CD4-positive, alpha-beta memory T cell (primary cell): ENCODE measurements at regions not wholly inside any gene's neighbourhood (a gene's known extent, or its start where the extent isn't known, plus 50 kb on each side); places are given as distances from the start of the nearest gene placed in this dataset.
"Not testable (repeated sequence)": the region's sequence is repeated elsewhere in the genome, so short reads cannot be mapped to it uniquely, and the experiment has no call there.

Experiments used
- CTCF ChIA-PET: fragments of 350-600 bp; sonication (Branson Sonifier 250); formaldehyde crosslinking; loops from one replicate; lab custom pipeline; 2021; ENCODE audit warnings: inconsistent platforms; ENCODE audit not compliant: partially characterized antibody; lab: Charles Lee
- POLR2A ChIA-PET: fragments of 350-600 bp; sonication (Branson Sonifier 250); formaldehyde crosslinking; loops from one replicate; lab custom pipeline; 2021; ENCODE audit not compliant: partially characterized antibody; lab: Charles Lee
- DNase-seq, 5 donors: peaks; one replicate each; pipeline versions ENCODE4 v3.0.0 to v3.0.0-alpha.2; 2020 to 2022; ENCODE audit warnings: mixed read lengths in 1 of 5
- H3K27ac ChIP-seq: one replicate; pipeline ENCODE4 v1.7.0; 2013; ENCODE audit warnings: low read depth, low read length
- H3K27me3 ChIP-seq: 2 replicates; pipeline ENCODE4 v1.7.0; 2013; ENCODE audit warnings: mild to moderate bottlenecking, low read length, moderate library complexity; ENCODE audit not compliant: insufficient read depth
- H3K36me3 ChIP-seq: 2 replicates; pipeline ENCODE4 v1.7.0; 2013; ENCODE audit warnings: mild to moderate bottlenecking, low read length, moderate library complexity; ENCODE audit not compliant: insufficient read depth
- H3K4me1 ChIP-seq: 2 replicates; pipeline ENCODE4 v1.7.0; 2013; ENCODE audit warnings: mild to moderate bottlenecking, low read length, moderate library complexity; ENCODE audit not compliant: insufficient read depth
- H3K4me3 ChIP-seq, 2 donors: one replicate each; pipeline ENCODE4 v1.7.0; 2013; ENCODE audit warnings: low read length in 2 of 2, mild to moderate bottlenecking in 1 of 2
- H3K9me3 ChIP-seq, 2 donors: one replicate each; pipeline ENCODE4 v1.7.0; 2013; ENCODE audit warnings: low read length in 2 of 2, control low read depth in 1 of 2; ENCODE audit not compliant: control insufficient read depth in 1 of 2
- H3K27ac Mint-ChIP-seq, 7 donors: one replicate each; pipeline ENCODE4 v1.8.0; 2020 to 2021; ENCODE audit warnings: mixed read lengths in 7 of 7, mild to moderate bottlenecking in 6 of 7, inconsistent platforms in 3 of 7, moderate library complexity in 3 of 7
- H3K27me3 Mint-ChIP-seq, 2 donors: one replicate each; pipeline ENCODE4 v1.8.0; 2020 to 2021; ENCODE audit warnings: mixed read lengths in 2 of 2
- H3K36me3 Mint-ChIP-seq, 2 donors: one replicate each; pipeline ENCODE4 v1.8.0; 2020 to 2021; ENCODE audit warnings: mixed read lengths in 2 of 2, inconsistent platforms in 1 of 2, mild to moderate bottlenecking in 1 of 2
- H3K4me1 Mint-ChIP-seq, 4 donors: one replicate each; pipeline ENCODE4 v1.8.0; 2020 to 2021; ENCODE audit warnings: mixed read lengths in 4 of 4, mild to moderate bottlenecking in 1 of 4
- H3K4me3 Mint-ChIP-seq, 8 donors: one replicate each; pipeline ENCODE4 v1.8.0; 2020 to 2021; ENCODE audit warnings: mixed read lengths in 8 of 8, mild to moderate bottlenecking in 7 of 8, moderate library complexity in 6 of 8, inconsistent platforms in 3 of 8
- H3K9me3 Mint-ChIP-seq, 8 donors: one replicate each; pipeline ENCODE4 v1.8.0; 2020 to 2021; ENCODE audit warnings: mixed read lengths in 8 of 8, mild to moderate bottlenecking in 5 of 8, inconsistent platforms in 3 of 8, moderate library complexity in 1 of 8
- intact Hi-C: fragments of 100-400 bp; cut with micrococcal nuclease; formaldehyde crosslinking; loops from one replicate; pipeline ENCODE4 v1.15.1; 2023

DNA sequence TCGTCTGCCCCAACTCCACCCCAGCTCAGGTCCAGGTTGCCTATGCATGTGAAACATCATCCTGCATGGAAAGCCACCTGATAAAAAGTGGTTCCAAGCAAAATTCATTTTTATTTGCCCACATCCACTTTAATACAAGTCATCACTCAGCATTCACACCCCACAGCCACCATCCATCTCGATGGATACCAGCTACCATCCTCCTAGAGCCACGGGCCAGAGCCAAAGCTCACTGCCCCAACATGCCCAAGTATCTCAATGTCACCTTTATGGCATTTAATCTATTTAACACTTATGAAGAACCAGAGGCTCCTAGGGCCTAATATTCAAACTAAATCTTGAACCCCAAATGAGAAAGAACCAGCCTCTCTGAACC, 70.5 kb downstream of the COPRS start:
- ChIA-PET POLR2A (no interaction called here), CTCF (no interaction called here)
- Histone ChIP-seq H3K4me1 (no peaks in the 10 kb centered on the region), H3K27me3 (no peaks in the 10 kb centered on the region), H3K27ac (no peak overlapping the region), H3K36me3 (no peaks in the 10 kb centered on the region), H3K4me3 (no peak overlapping the region), H3K9me3 (no peaks in the 10 kb centered on the region)
- Mint-ChIP-seq H3K27ac (no peak overlapping the region), H3K36me3 (no peaks in the 10 kb centered on the region), H3K4me3 (no peak overlapping the region), H3K27me3 (peaks cover 3 to 12% of the 10 kb centered on the region in 2 donors), H3K4me1 (no peaks in the 10 kb centered on the region), H3K9me3 (peaks cover 0 to 6% (median 0%) of the 10 kb centered on the region in 8 donors)
- DNase-seq: no peak
- intact Hi-C loops: no loop called here

DNA sequence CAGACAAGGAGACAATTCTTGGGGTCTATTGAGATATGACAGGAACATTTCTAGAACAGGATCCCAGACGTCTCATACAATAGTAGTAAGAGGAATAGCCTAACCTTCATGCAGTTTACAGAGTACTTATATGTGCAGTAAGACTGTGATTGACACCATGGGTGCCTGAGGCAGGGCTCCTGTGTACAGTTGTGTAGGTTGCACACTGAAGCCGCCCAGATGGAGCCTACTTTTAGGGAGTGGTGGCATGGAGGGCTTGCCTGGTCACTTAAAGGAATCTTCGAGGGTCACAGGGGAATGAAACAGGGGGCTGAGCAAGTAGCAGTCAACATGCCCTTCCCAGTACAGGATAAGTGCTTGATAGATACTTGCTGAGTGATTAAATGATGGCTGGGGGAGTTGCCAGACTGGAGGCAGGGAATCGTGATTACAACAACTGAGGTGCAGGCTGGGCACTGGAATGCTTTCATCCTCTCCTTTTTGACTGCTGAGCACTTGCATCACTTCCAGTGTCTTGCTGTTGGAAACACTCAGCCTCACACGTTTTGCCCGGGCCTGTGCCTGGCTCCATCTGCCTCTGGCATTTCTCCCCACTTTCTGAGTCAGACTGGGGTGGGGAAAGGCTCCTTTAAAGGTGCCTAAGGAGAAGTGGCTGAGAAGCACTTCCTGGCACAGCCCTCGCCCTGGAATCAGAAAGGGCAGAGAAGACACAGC, 71.0 kb downstream of the COPRS start:
- Mint-ChIP-seq H3K4me3 (no peak overlapping the region), H3K27ac (no peak overlapping the region), H3K27me3 (peaks cover 4 to 18% of the 10 kb centered on the region in 2 donors), H3K36me3 (no peaks in the 10 kb centered on the region), H3K9me3 (peaks cover 0 to 5% (median 0%) of the 10 kb centered on the region in 8 donors), H3K4me1 (no peaks in the 10 kb centered on the region)
- POLR2A ChIA-PET: no interaction called here
- no peak overlapping the region for H3K4me3 ChIP-seq
- H3K36me3 ChIP-seq: no peaks in the 10 kb centered on the region
- no peaks in the 10 kb centered on the region for H3K27me3 ChIP-seq
- H3K4me1 ChIP-seq: no peaks in the 10 kb centered on the region
- no peak overlapping the region for H3K27ac ChIP-seq
- CTCF ChIA-PET: no interaction called here
- H3K9me3 ChIP-seq: no peaks in the 10 kb centered on the region
- DNase-seq: no peak
- intact Hi-C loops: no loop called here

GRCh38 chr17:31786796-31787481, 72.1 kb downstream of the COPRS start:
- H3K9me3 Mint-ChIP-seq: peaks cover 0 to 5% (median 0%) of the 10 kb centered on the region in 8 donors
- Histone ChIP-seq H3K4me1 (no peaks in the 10 kb centered on the region), H3K4me3 (no peak overlapping the region), H3K9me3 (no peaks in the 10 kb centered on the region), H3K27me3 (no peaks in the 10 kb centered on the region), H3K27ac (no peak overlapping the region), H3K36me3 (no peaks in the 10 kb centered on the region)
- no peaks in the 10 kb centered on the region for H3K36me3 Mint-ChIP-seq
- intact Hi-C loops: no loop called here
- ChIA-PET CTCF (no interaction called here), POLR2A (no interaction called here)
- no peaks in the 10 kb centered on the region for H3K4me1 Mint-ChIP-seq
- no peak overlapping the region for H3K27ac Mint-ChIP-seq
- peaks cover 6 to 13% of the 10 kb centered on the region in 2 donors for H3K27me3 Mint-ChIP-seq
- no peak for DNase-seq
- H3K4me3 Mint-ChIP-seq: no peak overlapping the region

DNA sequence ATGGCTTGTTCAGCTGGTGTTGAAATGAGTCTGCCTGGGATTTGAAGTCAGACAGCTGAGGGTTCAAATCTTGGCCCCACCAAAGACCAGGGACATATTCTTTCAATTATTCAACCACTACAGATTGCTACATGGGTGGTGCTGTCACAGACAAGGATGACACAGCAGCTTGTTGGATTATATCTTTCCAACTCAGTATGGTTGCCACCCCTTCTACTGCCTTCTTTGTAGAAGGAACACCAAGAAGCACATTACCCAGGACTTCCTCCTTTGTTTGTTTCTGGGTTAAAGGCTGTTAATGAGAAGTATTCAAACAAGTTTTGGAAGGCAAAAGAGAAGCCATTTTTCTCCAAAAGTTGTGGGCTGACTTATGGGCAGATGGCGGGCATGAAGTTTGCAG, 78.6 kb downstream of the COPRS start:
- H3K4me3 ChIP-seq: no peak overlapping the region
- no peaks in the 10 kb centered on the region for H3K36me3 Mint-ChIP-seq
- H3K27ac Mint-ChIP-seq: peak overlapping the region in 1 of 7 donors; percentile 31
- ChIA-PET POLR2A (no interaction called here), CTCF (no interaction called here)
- H3K9me3 Mint-ChIP-seq: peaks cover 0 to 3% (median 0%) of the 10 kb centered on the region in 8 donors
- no peaks in the 10 kb centered on the region for H3K9me3 ChIP-seq
- H3K4me1 Mint-ChIP-seq: no peaks in the 10 kb centered on the region
- no peaks in the 10 kb centered on the region for H3K4me1 ChIP-seq
- no peaks in the 10 kb centered on the region for H3K27me3 ChIP-seq
- H3K27me3 Mint-ChIP-seq: peaks cover 15 to 21% of the 10 kb centered on the region in 2 donors
- intact Hi-C loops: no loop called here
- DNase-seq: no peak
- H3K4me3 Mint-ChIP-seq: no peak overlapping the region
- H3K36me3 ChIP-seq: no peaks in the 10 kb centered on the region
- H3K27ac ChIP-seq: no peak overlapping the region

- no peak overlapping the region for H3K4me3 ChIP-seq
- Mint-ChIP-seq H3K9me3 (no peaks in the 10 kb centered on the region), H3K27ac (no peak overlapping the region), H3K36me3 (no peaks in the 10 kb centered on the region), H3K4me3 (no peak overlapping the region), H3K4me1 (no peaks in the 10 kb centered on the region), H3K27me3 (peaks cover 15 to 21% of the 10 kb centered on the region in 2 donors)
- no peaks in the 10 kb centered on the region for H3K9me3 ChIP-seq
- no peaks in the 10 kb centered on the region for H3K4me1 ChIP-seq
- DNase-seq: no peak
- POLR2A ChIA-PET: no interaction called here
- intact Hi-C loops: no loop called here
- CTCF ChIA-PET: no interaction called here
- no peaks in the 10 kb centered on the region for H3K36me3 ChIP-seq
- H3K27ac ChIP-seq: no peak overlapping the region
- H3K27me3 ChIP-seq: no peaks in the 10 kb centered on the region
Measured at GRCh38 chr17:31778523-31778922, 80.5 kb downstream of the COPRS start.

DNA sequence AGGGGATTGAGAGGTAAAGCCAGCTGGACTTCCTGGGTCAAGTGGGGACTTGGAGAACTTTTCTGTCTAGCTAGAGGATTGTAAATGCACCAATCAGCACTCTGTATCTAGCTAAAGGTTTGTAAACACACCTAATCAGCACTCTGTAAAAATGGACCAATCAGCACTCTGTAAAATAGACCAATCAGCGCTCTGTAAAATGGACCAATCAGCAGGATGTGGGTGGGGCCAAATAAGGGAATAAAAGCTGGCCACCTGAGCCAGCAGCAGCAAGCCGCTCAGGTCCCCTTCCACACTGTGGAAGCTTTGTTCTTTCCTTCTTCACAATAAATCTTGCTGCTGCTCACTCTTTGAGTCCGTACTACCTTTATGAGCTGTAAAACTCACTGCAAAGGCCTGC, 87.7 kb downstream of the COPRS start:
- H3K36me3 Mint-ChIP-seq, H3K27ac ChIP-seq, CTCF ChIA-PET, H3K4me3 Mint-ChIP-seq, POLR2A ChIA-PET, H3K27me3 ChIP-seq, H3K4me1 ChIP-seq, H3K9me3 Mint-ChIP-seq, H3K4me3 ChIP-seq, DNase-seq, H3K36me3 ChIP-seq, intact Hi-C loops, H3K9me3 ChIP-seq, H3K4me1 Mint-ChIP-seq, H3K27ac Mint-ChIP-seq: not testable (repeated sequence)
- H3K27me3 Mint-ChIP-seq: peaks cover 4 to 17% of the 10 kb centered on the region in 2 donors

GRCh38 chr17:31770501-31770900, 88.5 kb downstream of the COPRS start:
- CTCF ChIA-PET, H3K36me3 Mint-ChIP-seq, H3K27ac ChIP-seq, H3K4me3 ChIP-seq, H3K27ac Mint-ChIP-seq, H3K4me3 Mint-ChIP-seq, H3K4me1 Mint-ChIP-seq, H3K27me3 ChIP-seq, H3K9me3 ChIP-seq, H3K4me1 ChIP-seq, intact Hi-C loops, H3K9me3 Mint-ChIP-seq, H3K36me3 ChIP-seq, DNase-seq, POLR2A ChIA-PET: not testable (repeated sequence)
- H3K27me3 Mint-ChIP-seq: peaks cover 4 to 16% of the 10 kb centered on the region in 2 donors
